WTC11 (cell line): ENCODE measurements at regions not wholly inside any gene's neighbourhood (a gene's known extent, or its start where the extent isn't known, plus 50 kb on each side); places are given as distances from the start of the nearest gene placed in this dataset.

Source experiments
- ATAC-seq: fragments of 200-7000 bp; cut with Tn5 transposase; 2 replicates; pipeline ENCODE4 v1.10.0; 2021; ENCODE audit warnings: mild to moderate bottlenecking, moderate library complexity
- CTCF ChIA-PET: fragments of 300-600 bp; sonication (Branson Sonifier 250); formaldehyde crosslinking; loops from one replicate; lab custom pipeline; 2021; ENCODE audit warnings: antibody characterized with exemption; lab: Charles Lee
- POLR2A ChIA-PET: fragments of 350-600 bp; sonication (Branson Sonifier 250); formaldehyde crosslinking; loops from one replicate; lab custom pipeline; 2021; ENCODE audit warnings: antibody characterized with exemption; lab: Charles Lee
- DNase-seq: peaks from one replicate; pipeline ENCODE4 v3.0.0; 2021; ENCODE audit warnings: low spot score
- H3K27ac Mint-ChIP-seq: 2 replicates; pipeline ENCODE4 v1.8.0; 2021; ENCODE audit warnings: mixed read lengths
- H3K27me3 Mint-ChIP-seq: 2 replicates; pipeline ENCODE4 v1.8.0; 2021; ENCODE audit warnings: low read depth, mild to moderate bottlenecking, moderate library complexity, mixed read lengths
- H3K36me3 Mint-ChIP-seq: 2 replicates; pipeline ENCODE4 v1.8.0; 2021; ENCODE audit warnings: mixed read lengths
- H3K4me1 Mint-ChIP-seq: 2 replicates; pipeline ENCODE4 v1.8.0; 2022; ENCODE audit warnings: mixed read lengths
- H3K4me3 Mint-ChIP-seq: 2 replicates; pipeline ENCODE4 v1.8.0; 2021; ENCODE audit warnings: mild to moderate bottlenecking, moderate library complexity, mixed read lengths
- H3K9me3 Mint-ChIP-seq: 2 replicates; pipeline ENCODE4 v1.8.0; 2021; ENCODE audit warnings: mixed read lengths
- ATF6 ChIP-seq: sonication (generic); formaldehyde crosslinking; IDR thresholded peaks from 2 replicates; pipeline ENCODE4 v1.8.1; 2023; ENCODE audit warnings: mild to moderate bottlenecking, missing genetic modification reagents
- CDX4 ChIP-seq: fragments of 250-450 bp; sonication (Bioruptor Pico); IDR thresholded peaks from 2 replicates; pipeline ENCODE4 v1.9.0; 2021; ENCODE audit warnings: moderate library complexity, mild to moderate bottlenecking, inconsistent platforms, borderline replicate concordance
- E2F1 ChIP-seq: sonication (generic); formaldehyde crosslinking; IDR thresholded peaks from 2 replicates; pipeline ENCODE4 v1.8.0; 2022; ENCODE audit warnings: mild to moderate bottlenecking, missing genetic modification reagents
- ETV6 ChIP-seq: sonication (generic); formaldehyde crosslinking; IDR thresholded peaks from 2 replicates; pipeline ENCODE4 v1.8.1; 2022; ENCODE audit warnings: mild to moderate bottlenecking, missing genetic modification reagents
- GTF2I ChIP-seq: fragments of 250-450 bp; sonication (Bioruptor Pico); conservative IDR thresholded peaks from 2 replicates; pipeline ENCODE4 v1.4.0; 2021; ENCODE audit warnings: mild to moderate bottlenecking
- IRF2 ChIP-seq: sonication (generic); formaldehyde crosslinking; IDR thresholded peaks from 2 replicates; pipeline ENCODE4 v1.8.0; 2022; ENCODE audit warnings: low read depth, missing genetic modification reagents, borderline replicate concordance
- JAZF1 ChIP-seq: fragments of 250-450 bp; sonication (Bioruptor Pico); IDR thresholded peaks from 2 replicates; pipeline ENCODE4 v1.9.0; 2021; ENCODE audit warnings: moderate library complexity, mild to moderate bottlenecking, inconsistent platforms
- KAT7 ChIP-seq: sonication (generic); formaldehyde crosslinking; IDR thresholded peaks from 2 replicates; pipeline ENCODE4 v1.8.1; 2023; ENCODE audit warnings: missing genetic modification reagents, mild to moderate bottlenecking, borderline replicate concordance
- MYBL2 ChIP-seq: sonication (generic); formaldehyde crosslinking; IDR thresholded peaks from 2 replicates; pipeline ENCODE4 v1.8.1; 2023; ENCODE audit warnings: mild to moderate bottlenecking, moderate library complexity, missing genetic modification reagents
- NFE2L1 ChIP-seq: sonication (generic); formaldehyde crosslinking; IDR thresholded peaks from 2 replicates; pipeline ENCODE4 v1.8.1; 2023; ENCODE audit warnings: missing genetic modification reagents
- NR1H2 ChIP-seq: sonication (generic); formaldehyde crosslinking; IDR thresholded peaks from 2 replicates; pipeline ENCODE4 v1.9.0; 2021; ENCODE audit warnings: mild to moderate bottlenecking, moderate library complexity, missing genetic modification reagents
- NR2C2 ChIP-seq: sonication (generic); formaldehyde crosslinking; IDR thresholded peaks from 2 replicates; pipeline ENCODE4 v1.8.0; 2022; ENCODE audit warnings: mild to moderate bottlenecking, missing genetic modification reagents
- RORB ChIP-seq: fragments of 250-450 bp; sonication (Bioruptor Pico); IDR thresholded peaks from 2 replicates; pipeline ENCODE4 v1.9.0; 2021; ENCODE audit warnings: mild to moderate bottlenecking
- SMAD3 ChIP-seq: sonication (generic); formaldehyde crosslinking; IDR thresholded peaks from 2 replicates; pipeline ENCODE4 v1.8.0; 2022; ENCODE audit warnings: missing genetic modification reagents, mild to moderate bottlenecking, borderline replicate concordance
- SOX15 ChIP-seq: fragments of 250-450 bp; sonication (Bioruptor Pico); IDR thresholded peaks from 2 replicates; pipeline ENCODE4 v1.9.0; 2021; ENCODE audit warnings: mild to moderate bottlenecking
- TEAD1 ChIP-seq: sonication (generic); formaldehyde crosslinking; IDR thresholded peaks from 2 replicates; pipeline ENCODE4 v1.8.0; 2022; ENCODE audit warnings: mild to moderate bottlenecking, missing genetic modification reagents
- TP53 ChIP-seq: sonication (generic); formaldehyde crosslinking; IDR thresholded peaks from 2 replicates; pipeline ENCODE4 v1.8.1; 2023; ENCODE audit warnings: mild to moderate bottlenecking, missing genetic modification reagents
- ZBTB43 ChIP-seq: sonication (generic); formaldehyde crosslinking; IDR thresholded peaks from 2 replicates; pipeline ENCODE4 v1.8.1; 2023; ENCODE audit warnings: mild to moderate bottlenecking, missing genetic modification reagents
- ZMAT4 ChIP-seq: fragments of 250-450 bp; sonication (Bioruptor Pico); IDR thresholded peaks from 2 replicates; pipeline ENCODE4 v1.9.0; 2021; ENCODE audit warnings: mild to moderate bottlenecking
- ZNF121 ChIP-seq: sonication (generic); formaldehyde crosslinking; IDR thresholded peaks from 2 replicates; pipeline ENCODE4 v1.8.0; 2023; ENCODE audit warnings: missing genetic modification reagents
- ZNF138 ChIP-seq: sonication (generic); formaldehyde crosslinking; conservative IDR thresholded peaks from 2 replicates; pipeline ENCODE4 v1.8.1; 2022; ENCODE audit warnings: mild to moderate bottlenecking, moderate library complexity, missing genetic modification reagents
- ZNF219 ChIP-seq: sonication (generic); formaldehyde crosslinking; IDR thresholded peaks from 2 replicates; pipeline ENCODE4 v1.8.0; 2023; ENCODE audit warnings: missing genetic modification reagents, mild to moderate bottlenecking, borderline replicate concordance
- ZNF232 ChIP-seq: sonication (generic); formaldehyde crosslinking; IDR thresholded peaks from 2 replicates; pipeline ENCODE4 v1.8.0; 2022; ENCODE audit warnings: mild to moderate bottlenecking, missing genetic modification reagents
- ZNF317 ChIP-seq: sonication (generic); formaldehyde crosslinking; IDR thresholded peaks from 2 replicates; pipeline ENCODE4 v1.8.1; 2023; ENCODE audit warnings: low read depth, mild to moderate bottlenecking, moderate library complexity, missing genetic modification reagents, borderline replicate concordance
- ZNF416 ChIP-seq: fragments of 250-450 bp; sonication (Bioruptor Pico); IDR thresholded peaks from 2 replicates; pipeline ENCODE4 v1.9.0; 2021; ENCODE audit warnings: mild to moderate bottlenecking, inconsistent platforms
- ZNF671 ChIP-seq: fragments of 250-450 bp; sonication (Bioruptor Pico); IDR thresholded peaks from 2 replicates; pipeline ENCODE4 v1.8.0; 2021; ENCODE audit warnings: mild to moderate bottlenecking
- TF ChIP-seq, protein P1 (sequence below): sonication (generic); formaldehyde crosslinking; IDR thresholded peaks from 2 replicates; pipeline ENCODE4 v1.8.0; 2022; ENCODE audit warnings: mild to moderate bottlenecking, missing genetic modification reagents

- no peak for ATAC-seq
- H3K4me3 Mint-ChIP-seq: no peak overlapping the region
- H3K4me1 Mint-ChIP-seq: peaks cover 5% of the 10 kb centered on the region
- H3K27me3 Mint-ChIP-seq: no peaks in the 10 kb centered on the region
- no peaks in the 10 kb centered on the region for H3K36me3 Mint-ChIP-seq
- no peak for DNase-seq
- CTCF ChIA-PET: no interaction called here
- no peak overlapping the region for H3K27ac Mint-ChIP-seq
- H3K9me3 Mint-ChIP-seq: no peaks in the 10 kb centered on the region
- POLR2A ChIA-PET: no interaction called here
- TF ChIP-seq CDX4 (CRISPR knock-in tag) (no peak), MYBL2 (CRISPR knock-in tag) (no peak), ZNF671 (CRISPR knock-in tag) (no peak), ZNF138 (CRISPR knock-in tag) (no peak), NR1H2 (CRISPR knock-in tag) (no peak), TEAD1 (no peak), RORB (CRISPR knock-in tag) (no peak), ZNF121 (no peak), E2F1 (CRISPR knock-in tag) (no peak), ETV6 (no peak), GTF2I (CRISPR knock-in tag) (no peak), ZBTB43 (no peak), IRF2 (CRISPR knock-in tag) (no peak), SMAD3 (no peak), NR2C2 (no peak), ZNF317 (no peak), JAZF1 (no peak), ZNF232 (CRISPR knock-in tag) (no peak)
Measured at GRCh38 chr4:119738901-119739300, 110.3 kb upstream of the PDE5A start.

DNA sequence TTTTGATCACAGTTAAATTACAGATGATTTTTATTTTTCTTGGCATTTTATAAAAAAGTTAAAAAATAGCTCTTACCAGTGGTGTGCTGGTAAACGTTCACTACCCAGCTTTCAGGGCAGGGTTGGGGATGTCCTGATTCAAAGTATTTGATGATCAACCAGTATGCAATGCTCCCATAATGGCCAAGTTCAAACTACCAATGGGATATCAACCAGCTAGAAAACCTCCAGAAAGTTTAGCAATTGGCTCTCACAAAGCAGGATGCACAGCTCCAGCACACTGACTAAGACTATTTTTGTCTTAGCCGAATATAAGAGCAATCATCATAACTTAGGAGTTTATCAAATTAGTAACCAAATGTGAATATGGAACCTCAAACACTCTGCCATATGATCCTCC is 108.0 kb upstream of the PDE5A start:
- ChIA-PET POLR2A (no interaction called here), CTCF (no interaction called here)
- TF ChIP-seq KAT7: no peak
- TF ChIP-seq ZNF416 (CRISPR knock-in tag): no peak
- TF ChIP-seq, protein P1, sequence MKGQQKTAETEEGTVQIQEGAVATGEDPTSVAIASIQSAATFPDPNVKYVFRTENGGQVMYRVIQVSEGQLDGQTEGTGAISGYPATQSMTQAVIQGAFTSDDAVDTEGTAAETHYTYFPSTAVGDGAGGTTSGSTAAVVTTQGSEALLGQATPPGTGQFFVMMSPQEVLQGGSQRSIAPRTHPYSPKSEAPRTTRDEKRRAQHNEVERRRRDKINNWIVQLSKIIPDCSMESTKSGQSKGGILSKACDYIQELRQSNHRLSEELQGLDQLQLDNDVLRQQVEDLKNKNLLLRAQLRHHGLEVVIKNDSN (CRISPR knock-in tag): no peak
- no peak for TF ChIP-seq ATF6 (CRISPR knock-in tag)
- no peak for TF ChIP-seq ZMAT4 (CRISPR knock-in tag)
- TF ChIP-seq TP53 (CRISPR knock-in tag): no peak
- no peak for TF ChIP-seq NFE2L1 (CRISPR knock-in tag)
- no peak for TF ChIP-seq ZNF671 (CRISPR knock-in tag)
- TF ChIP-seq SOX15 (CRISPR knock-in tag): no peak
- TF ChIP-seq ZNF219 (CRISPR knock-in tag): no peak
- H3K36me3 Mint-ChIP-seq: no peaks in the 10 kb centered on the region
- DNase-seq (no peak), ATAC-seq (no peak)
- peaks cover 5% of the 10 kb centered on the region for H3K4me1 Mint-ChIP-seq
- no peak overlapping the region for H3K27ac Mint-ChIP-seq
- H3K9me3 Mint-ChIP-seq: no peaks in the 10 kb centered on the region
- H3K4me3 Mint-ChIP-seq: no peak overlapping the region
- no peaks in the 10 kb centered on the region for H3K27me3 Mint-ChIP-seq
